ENCODE measurements at regions not wholly inside any gene's neighbourhood (a gene's known extent, or its start where the extent isn't known, plus 50 kb on each side); places are given as distances from the start of the nearest gene placed in this dataset.

DNA sequence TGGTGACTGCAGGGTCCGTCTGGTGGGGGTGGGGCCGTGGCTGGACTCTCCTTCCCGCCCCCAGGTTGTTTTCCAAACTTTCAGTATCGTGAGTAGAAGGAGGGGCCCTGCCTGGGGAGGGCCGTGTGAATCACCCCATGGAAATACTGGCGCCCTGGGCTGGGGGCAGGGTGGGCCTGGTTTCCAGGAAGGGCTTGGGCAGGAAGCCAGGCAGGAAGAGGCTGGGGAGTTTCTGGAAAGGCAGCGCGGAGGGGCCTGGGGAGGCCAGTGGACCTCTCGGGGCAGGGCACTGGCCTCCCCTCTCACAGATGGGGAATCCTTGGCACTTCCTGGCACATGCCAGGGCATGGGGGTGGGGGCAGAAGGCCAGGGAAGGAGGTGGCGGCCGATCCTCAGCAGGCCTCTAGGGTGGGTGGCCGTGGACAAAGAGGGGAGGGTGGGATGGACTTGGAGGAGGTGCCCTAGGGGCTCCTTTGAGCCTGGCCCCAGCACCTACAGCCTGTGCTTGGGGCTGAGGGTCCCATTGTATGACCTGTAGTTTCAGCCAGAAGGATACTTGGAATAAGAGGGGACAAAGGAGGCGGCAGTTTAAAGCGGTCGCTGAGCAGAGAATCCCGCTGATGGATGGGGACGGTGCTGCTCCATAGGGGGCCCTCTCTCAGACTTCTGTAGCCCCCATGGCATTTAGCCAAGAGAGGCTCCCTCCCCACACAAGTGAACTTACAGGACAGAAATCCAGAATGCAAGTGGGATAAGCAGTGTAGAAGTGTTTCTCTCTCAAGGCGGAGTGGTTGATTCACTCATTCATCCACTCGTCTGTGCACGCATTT is 56.5 kb upstream of the GATA2 start:
- TF ChIP-seq ZNF274 (IDR thresholded peaks at IDR 0.05; ENCODE audit: low read depth, low read length) = no peak
- TF ChIP-seq YY1 (IDR thresholded peaks at IDR 0.05; ENCODE audit: insufficient read depth, insufficient read length) = no peak

Data from NT2/D1 (cell line).